ENCODE measurements at regions not wholly inside any gene's neighbourhood (a gene's known extent, or its start where the extent isn't known, plus 50 kb on each side); places are given as distances from the start of the nearest gene placed in this dataset.
"Not testable (repeated sequence)": the region's sequence is repeated elsewhere in the genome, so short reads cannot be mapped to it uniquely, and the experiment has no call there.

DNA sequence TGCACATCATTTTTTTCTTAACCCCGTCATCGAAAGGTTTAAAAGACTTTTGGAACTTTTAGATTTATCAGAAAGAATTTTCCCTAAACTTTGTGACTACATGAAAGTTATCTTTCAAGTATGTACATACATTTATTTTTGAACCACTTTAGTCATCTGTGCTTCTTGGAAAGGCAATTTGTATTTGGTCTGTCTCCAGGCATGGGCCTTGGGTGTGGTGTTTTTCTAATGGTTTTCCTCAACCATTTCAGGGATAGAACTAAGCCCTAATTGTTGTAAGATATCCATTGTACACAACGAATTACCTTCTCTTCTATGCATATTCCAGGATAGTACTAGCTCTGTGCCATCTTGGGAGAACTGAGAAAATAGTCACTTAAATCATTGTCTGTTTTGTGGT, 191.5 kb upstream of the RPL34 start:
- H3K4me1 ChIP-seq (ENCODE audit: control insufficient read depth, insufficient read depth, low read length): peaks cover 19% of the 10 kb centered on the region

DNA sequence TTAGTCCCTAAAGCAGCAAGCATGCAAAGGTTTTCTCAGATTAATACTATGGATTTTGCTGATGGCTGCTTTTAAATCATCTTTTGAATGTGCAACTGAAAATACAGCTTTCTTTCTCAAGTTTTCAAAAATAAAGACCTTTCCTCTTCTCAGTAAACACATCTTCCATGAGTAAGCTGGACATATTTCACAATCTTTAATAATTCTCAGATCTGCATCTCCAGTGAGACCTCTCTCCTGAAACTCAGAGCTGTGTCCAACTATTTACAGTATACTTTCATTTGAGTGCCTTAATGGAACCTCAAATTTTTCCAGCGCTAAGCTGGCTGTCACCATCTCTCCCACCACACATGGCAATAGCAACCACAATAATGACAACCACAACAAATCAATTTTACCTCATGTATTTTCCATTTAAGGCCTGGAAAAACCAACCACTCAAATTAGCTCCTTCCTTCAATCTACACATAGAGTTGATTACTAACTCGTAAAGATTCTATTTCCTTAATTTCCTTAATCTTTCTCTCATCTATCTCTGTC, 192.4 kb upstream of the RPL34 start:
- no peak overlapping the region for H3K4me3 ChIP-seq (ENCODE audit: low read length)
- no peak overlapping the region for H3K9ac ChIP-seq (ENCODE audit: low read depth, low read length)
- H3K4me2 ChIP-seq (ENCODE audit: low read length): peak overlapping the region; percentile 36
- H3K9me3 ChIP-seq (replicated peaks; ENCODE audit: low read length): no peaks in the 10 kb centered on the region
- no peaks in the 10 kb centered on the region for H3K27me3 ChIP-seq (ENCODE audit: control insufficient read depth, insufficient read depth, low read length)
- no peaks in the 10 kb centered on the region for H3K36me3 ChIP-seq (ENCODE audit: insufficient read depth, low read length)
- peaks cover 19% of the 10 kb centered on the region for H3K4me1 ChIP-seq (ENCODE audit: control insufficient read depth, insufficient read depth, low read length)

More for the DNA sequence above, 191.5 kb upstream of the RPL34 start:
- no peak overlapping the region for H3K4me2 ChIP-seq (ENCODE audit: low read length)
- H3K9me3 ChIP-seq (replicated peaks; ENCODE audit: low read length): no peaks in the 10 kb centered on the region
- no peaks in the 10 kb centered on the region for H3K36me3 ChIP-seq (ENCODE audit: insufficient read depth, low read length)
- H3K27me3 ChIP-seq (ENCODE audit: control insufficient read depth, insufficient read depth, low read length): no peaks in the 10 kb centered on the region
- H3K4me3 ChIP-seq (ENCODE audit: low read length): no peak overlapping the region
- no peak overlapping the region for H3K9ac ChIP-seq (ENCODE audit: low read depth, low read length)

DNA sequence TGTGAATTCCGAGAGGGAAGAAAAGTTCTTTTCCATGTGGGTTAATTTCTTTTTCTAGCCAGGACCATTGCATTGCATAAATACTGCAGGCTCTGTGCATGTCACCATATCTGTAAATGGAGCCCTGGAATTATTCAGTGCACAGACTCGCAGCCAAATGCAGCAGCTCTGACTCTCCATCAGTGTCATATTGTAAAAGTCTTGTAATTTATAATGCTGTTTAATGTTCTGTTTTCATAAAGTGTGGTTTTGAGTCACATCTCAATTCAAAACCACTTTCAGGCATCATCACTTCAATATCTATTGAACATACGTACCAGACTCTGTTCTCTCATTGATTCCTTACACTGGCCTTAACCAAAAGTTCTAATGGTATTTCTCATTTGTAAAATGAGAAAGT, 193.9 kb upstream of the RPL34 start:
- Histone ChIP-seq H3K9me3 (replicated peaks; ENCODE audit: low read length) (no peaks in the 10 kb centered on the region), H3K27me3 (ENCODE audit: control insufficient read depth, insufficient read depth, low read length) (no peaks in the 10 kb centered on the region), H3K4me2 (ENCODE audit: low read length) (peak overlapping the region; percentile 47), H3K4me3 (ENCODE audit: low read length) (no peak overlapping the region), H3K9ac (ENCODE audit: low read depth, low read length) (no peak overlapping the region), H3K36me3 (ENCODE audit: insufficient read depth, low read length) (no peaks in the 10 kb centered on the region), H3K4me1 (ENCODE audit: control insufficient read depth, insufficient read depth, low read length) (peaks cover 19% of the 10 kb centered on the region)

DNA sequence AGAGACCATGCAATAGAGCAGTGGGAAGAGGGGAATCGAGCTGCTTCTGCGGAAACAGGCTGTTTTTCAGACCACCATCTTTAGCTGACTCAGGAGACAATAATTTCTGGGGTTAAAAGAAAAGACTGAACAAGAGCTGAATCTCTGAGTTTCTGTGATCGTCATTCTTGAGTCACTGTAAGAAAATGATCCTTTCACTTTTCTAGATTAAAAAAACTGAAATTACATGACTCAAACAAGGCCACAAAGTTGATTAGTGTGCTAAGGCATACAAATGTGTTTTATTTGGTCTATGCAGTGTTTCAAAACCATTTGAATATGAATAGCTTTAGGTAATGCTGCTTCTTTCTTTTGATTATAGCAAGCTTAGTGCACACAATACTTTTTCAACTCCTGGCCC, 194.4 kb upstream of the RPL34 start:
- H3K9me3 ChIP-seq (replicated peaks; ENCODE audit: low read length): no peaks in the 10 kb centered on the region
- H3K4me3 ChIP-seq (ENCODE audit: low read length): no peak overlapping the region
- no peaks in the 10 kb centered on the region for H3K36me3 ChIP-seq (ENCODE audit: insufficient read depth, low read length)
- H3K9ac ChIP-seq (ENCODE audit: low read depth, low read length): no peak overlapping the region
- H3K4me2 ChIP-seq (ENCODE audit: low read length): peak overlapping the region; percentile 47
- H3K4me1 ChIP-seq (ENCODE audit: control insufficient read depth, insufficient read depth, low read length): peaks cover 19% of the 10 kb centered on the region
- H3K27me3 ChIP-seq (ENCODE audit: control insufficient read depth, insufficient read depth, low read length): no peaks in the 10 kb centered on the region

GRCh38 chr4:108417923-108418322, 202.5 kb upstream of the RPL34 start:
- H3K9ac ChIP-seq (ENCODE audit: low read depth, low read length): no peak overlapping the region
- H3K4me2 ChIP-seq (ENCODE audit: low read length): no peak overlapping the region
- no peaks in the 10 kb centered on the region for H3K9me3 ChIP-seq (replicated peaks; ENCODE audit: low read length)
- no peak overlapping the region for H3K4me3 ChIP-seq (ENCODE audit: low read length)
- no peaks in the 10 kb centered on the region for H3K4me1 ChIP-seq (ENCODE audit: control insufficient read depth, insufficient read depth, low read length)
- no peaks in the 10 kb centered on the region for H3K27me3 ChIP-seq (ENCODE audit: control insufficient read depth, insufficient read depth, low read length)
- H3K36me3 ChIP-seq (ENCODE audit: insufficient read depth, low read length): no peaks in the 10 kb centered on the region

DNA sequence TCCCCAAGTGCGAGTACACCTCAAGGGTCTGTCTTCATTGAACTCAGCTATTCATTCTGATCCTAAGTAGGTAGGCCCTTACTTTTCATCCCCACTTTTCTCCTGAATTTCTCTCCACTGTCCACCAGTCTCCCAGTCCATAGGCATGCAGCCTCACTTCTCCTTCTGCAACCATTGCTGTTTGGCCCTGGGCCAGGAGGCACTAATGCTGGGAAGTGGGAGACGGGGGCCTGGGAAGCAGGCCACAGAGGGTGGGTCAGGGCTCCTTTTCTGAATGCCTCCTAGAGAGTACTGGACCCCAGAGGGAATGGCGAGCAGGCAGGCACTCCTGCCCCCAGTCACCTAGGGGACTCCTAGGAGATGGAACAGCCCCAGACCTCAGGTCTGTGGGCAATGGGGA, 203.5 kb upstream of the RPL34 start:
- H3K9ac ChIP-seq (ENCODE audit: low read depth, low read length): no peak overlapping the region
- H3K4me3 ChIP-seq (ENCODE audit: low read length): no peak overlapping the region
- no peaks in the 10 kb centered on the region for H3K4me1 ChIP-seq (ENCODE audit: control insufficient read depth, insufficient read depth, low read length)
- H3K4me2 ChIP-seq (ENCODE audit: low read length): no peak overlapping the region
- H3K36me3 ChIP-seq (ENCODE audit: insufficient read depth, low read length): no peaks in the 10 kb centered on the region
- H3K9me3 ChIP-seq (replicated peaks; ENCODE audit: low read length): no peaks in the 10 kb centered on the region
- H3K27me3 ChIP-seq (ENCODE audit: control insufficient read depth, insufficient read depth, low read length): no peaks in the 10 kb centered on the region

- Histone ChIP-seq H3K36me3 (ENCODE audit: insufficient read depth, low read length) (no peaks in the 10 kb centered on the region), H3K27me3 (ENCODE audit: control insufficient read depth, insufficient read depth, low read length) (no peaks in the 10 kb centered on the region), H3K4me3 (ENCODE audit: low read length) (no peak overlapping the region), H3K4me1 (ENCODE audit: control insufficient read depth, insufficient read depth, low read length) (no peaks in the 10 kb centered on the region), H3K9ac (ENCODE audit: low read depth, low read length) (no peak overlapping the region), H3K9me3 (replicated peaks; ENCODE audit: low read length) (no peaks in the 10 kb centered on the region), H3K4me2 (ENCODE audit: low read length) (no peak overlapping the region)
Observed at GRCh38 chr4:108415389-108415788, 205.0 kb upstream of the RPL34 start.

DNA sequence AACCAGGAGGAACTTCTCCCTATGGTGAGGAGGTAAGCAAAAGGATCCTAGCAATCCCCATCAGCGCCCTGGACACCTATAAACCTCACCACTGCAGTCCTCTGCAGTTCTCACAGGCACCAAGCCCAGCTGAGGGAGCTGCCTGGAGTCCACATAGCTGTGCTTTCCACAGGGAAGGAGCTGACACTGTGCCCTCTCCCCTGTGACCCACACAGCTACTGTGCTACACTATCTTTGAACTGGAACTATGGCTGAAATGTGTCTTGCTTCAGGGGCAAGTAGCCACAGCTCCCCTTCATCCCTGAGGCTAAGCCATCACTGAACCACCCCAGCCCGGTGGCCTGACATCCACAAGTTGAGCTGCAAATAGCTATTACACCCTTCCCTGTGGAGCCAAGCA, 208.5 kb upstream of the RPL34 start:
- H3K9me3 ChIP-seq (replicated peaks; ENCODE audit: low read length): no peaks in the 10 kb centered on the region
- H3K36me3 ChIP-seq (ENCODE audit: insufficient read depth, low read length): no peaks in the 10 kb centered on the region
- peaks cover 3% of the 10 kb centered on the region for H3K27me3 ChIP-seq (ENCODE audit: control insufficient read depth, insufficient read depth, low read length)
- no peak overlapping the region for H3K9ac ChIP-seq (ENCODE audit: low read depth, low read length)
- H3K4me3 ChIP-seq (ENCODE audit: low read length): no peak overlapping the region
- no peaks in the 10 kb centered on the region for H3K4me1 ChIP-seq (ENCODE audit: control insufficient read depth, insufficient read depth, low read length)
- no peak overlapping the region for H3K4me2 ChIP-seq (ENCODE audit: low read length)

- not testable (repeated sequence) for H3K4me3 ChIP-seq (ENCODE audit: low read length); H3K4me2 ChIP-seq (ENCODE audit: low read length); H3K9me3 ChIP-seq (replicated peaks; ENCODE audit: low read length); H3K9ac ChIP-seq (ENCODE audit: low read depth, low read length); H3K4me1 ChIP-seq (ENCODE audit: control insufficient read depth, insufficient read depth, low read length); H3K36me3 ChIP-seq (ENCODE audit: insufficient read depth, low read length); H3K27me3 ChIP-seq (ENCODE audit: control insufficient read depth, insufficient read depth, low read length)
Observed at GRCh38 chr4:108409691-108410090, 210.7 kb upstream of the RPL34 start.

- Histone ChIP-seq H3K27me3 (ENCODE audit: control insufficient read depth, insufficient read depth, low read length) (peaks cover 8% of the 10 kb centered on the region), H3K4me1 (ENCODE audit: control insufficient read depth, insufficient read depth, low read length) (no peaks in the 10 kb centered on the region), H3K4me3 (ENCODE audit: low read length) (no peak overlapping the region), H3K9me3 (replicated peaks; ENCODE audit: low read length) (no peaks in the 10 kb centered on the region), H3K9ac (ENCODE audit: low read depth, low read length) (no peak overlapping the region), H3K4me2 (ENCODE audit: low read length) (no peak overlapping the region), H3K36me3 (ENCODE audit: insufficient read depth, low read length) (no peaks in the 10 kb centered on the region)
Observed at GRCh38 chr4:108405586-108405985, 214.8 kb upstream of the RPL34 start.

DNA sequence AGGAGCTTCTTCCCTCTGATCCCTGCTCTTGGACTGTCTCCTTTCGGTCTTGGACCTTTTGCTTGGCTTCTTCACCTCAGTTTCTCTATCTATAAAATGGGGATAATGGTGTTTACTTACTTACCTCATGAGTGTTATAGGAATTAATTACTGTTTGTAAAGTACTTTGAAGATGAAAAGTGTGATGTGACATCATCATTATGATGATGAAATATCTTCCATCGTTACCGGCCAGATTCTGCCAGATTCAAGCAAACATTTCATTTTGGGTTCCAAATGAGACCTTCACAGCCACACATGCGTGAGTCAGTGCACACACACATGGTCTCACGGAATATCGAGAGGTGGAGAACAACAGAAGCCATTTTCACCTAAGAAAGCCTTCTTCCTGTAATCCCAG, 220.1 kb upstream of the RPL34 start:
- Histone ChIP-seq H3K4me1 (ENCODE audit: control insufficient read depth, insufficient read depth, low read length) (no peaks in the 10 kb centered on the region), H3K36me3 (ENCODE audit: insufficient read depth, low read length) (no peaks in the 10 kb centered on the region), H3K27me3 (ENCODE audit: control insufficient read depth, insufficient read depth, low read length) (no peaks in the 10 kb centered on the region), H3K4me3 (ENCODE audit: low read length) (no peak overlapping the region), H3K4me2 (ENCODE audit: low read length) (no peak overlapping the region), H3K9me3 (replicated peaks; ENCODE audit: low read length) (no peaks in the 10 kb centered on the region), H3K9ac (ENCODE audit: low read depth, low read length) (no peak overlapping the region)

- no peak overlapping the region for H3K4me3 ChIP-seq (ENCODE audit: low read length)
- H3K4me2 ChIP-seq (ENCODE audit: low read length): no peak overlapping the region
- H3K9me3 ChIP-seq (replicated peaks; ENCODE audit: low read length): no peaks in the 10 kb centered on the region
- H3K4me1 ChIP-seq (ENCODE audit: control insufficient read depth, insufficient read depth, low read length): no peaks in the 10 kb centered on the region
- no peaks in the 10 kb centered on the region for H3K36me3 ChIP-seq (ENCODE audit: insufficient read depth, low read length)
- H3K9ac ChIP-seq (ENCODE audit: low read depth, low read length): no peak overlapping the region
- peaks cover under 1% of the 10 kb centered on the region for H3K27me3 ChIP-seq (ENCODE audit: control insufficient read depth, insufficient read depth, low read length)
Observed at GRCh38 chr4:108399610-108400265, 220.6 kb upstream of the RPL34 start.

Data from skeletal muscle satellite cell (primary cell).